Stomach (tissue), 8 donors: ENCODE measurements at regions not wholly inside any gene's neighbourhood (a gene's known extent, or its start where the extent isn't known, plus 50 kb on each side); places are given as distances from the start of the nearest gene placed in this dataset.

Source experiments
- DNase-seq, 2 donors: peaks; one replicate each; pipeline versions ENCODE4 v3.0.0 to v3.0.0-alpha.2; 2013 to 2019
- H3K27ac ChIP-seq, 5 donors: fragments of 200-600 bp in 4 of 5; sonication (generic) in 4 of 5; one replicate each; pipeline ENCODE4 v1.5.1; 2013 to 2019; ENCODE audit warnings: mild to moderate bottlenecking in 1 of 5, moderate library complexity in 1 of 5
- H3K27me3 ChIP-seq, 3 donors: fragments of 200-600 bp; sonication (generic); one replicate each; pipeline ENCODE4 v1.5.1; 2017 to 2019; ENCODE audit warnings: mixed run types in 1 of 3
- H3K36me3 ChIP-seq, 4 donors: fragments of 200-600 bp; sonication (generic); 1 replicate in 3 of 4; 2 replicates in 1 of 4; pipeline ENCODE4 v1.5.1; 2016 to 2019
- H3K4me1 ChIP-seq, 4 donors: fragments of 200-600 bp; sonication (generic); one replicate each; pipeline ENCODE4 v1.5.1; 2016 to 2019
- H3K4me3 ChIP-seq, 4 donors: fragments of 200-600 bp; sonication (generic) in 3 of 4; one replicate each; pipeline ENCODE4 v1.5.1; 2016 to 2019; ENCODE audit warnings: mild to moderate bottlenecking in 1 of 4
- H3K9me3 ChIP-seq, 4 donors: fragments of 200-600 bp; sonication (generic); one replicate each; pipeline ENCODE4 v1.5.1; 2016 to 2019
- CTCF ChIP-seq, 7 experiments: fragments of 450-650 bp in 4 of 7; fragments of 200-600 bp in 3 of 7; sonication (generic) in 3 of 7; IDR thresholded peaks; one replicate each; pipeline ENCODE4 v1.5.1; 2016 to 2019; ENCODE audit warnings: antibody characterized with exemption in 7 of 7, control low read depth in 2 of 7, mild to moderate bottlenecking in 1 of 7
- EP300 ChIP-seq: sonication (generic); formaldehyde crosslinking; IDR thresholded peaks from one replicate; pipeline ENCODE4 v1.6.1; 2017; ENCODE audit warnings: antibody characterized with exemption
- POLR2A ChIP-seq, 4 donors: fragments of 450-650 bp; IDR thresholded peaks; one replicate each; pipeline ENCODE4 v1.6.1; 2016; ENCODE audit warnings: antibody characterized with exemption in 4 of 4, control low read depth in 2 of 4, mild to moderate bottlenecking in 1 of 4, moderate library complexity in 1 of 4
- POLR2AphosphoS5 ChIP-seq, 3 donors: sonication (generic); formaldehyde crosslinking; IDR thresholded peaks; one replicate each; pipeline ENCODE4 v1.6.1; 2016; ENCODE audit warnings: antibody characterized with exemption in 3 of 3
- WGBS, 5 donors: extraction: QIAGEN DNeasy Blood & Tissue Kit in 3 of 5; methylation state at CpG; one replicate each; pipeline versions ENCODE4 v1.1.5 to v1.1.7; 2013 to 2018; 5-methylcytosine and 5-hydroxymethylcytosine counted together
- intact Hi-C: fragments of 100-400 bp; cut with DNase I; formaldehyde crosslinking; loops from one replicate; pipeline ENCODE4 v1.15.1; 2023; ENCODE audit warnings: low total_unique reads
- donor health status: healthy with polysubstance abuse.
- donor health status: Bipolar disorder and iron deficiency.
- donor health status: healthy.

DNA sequence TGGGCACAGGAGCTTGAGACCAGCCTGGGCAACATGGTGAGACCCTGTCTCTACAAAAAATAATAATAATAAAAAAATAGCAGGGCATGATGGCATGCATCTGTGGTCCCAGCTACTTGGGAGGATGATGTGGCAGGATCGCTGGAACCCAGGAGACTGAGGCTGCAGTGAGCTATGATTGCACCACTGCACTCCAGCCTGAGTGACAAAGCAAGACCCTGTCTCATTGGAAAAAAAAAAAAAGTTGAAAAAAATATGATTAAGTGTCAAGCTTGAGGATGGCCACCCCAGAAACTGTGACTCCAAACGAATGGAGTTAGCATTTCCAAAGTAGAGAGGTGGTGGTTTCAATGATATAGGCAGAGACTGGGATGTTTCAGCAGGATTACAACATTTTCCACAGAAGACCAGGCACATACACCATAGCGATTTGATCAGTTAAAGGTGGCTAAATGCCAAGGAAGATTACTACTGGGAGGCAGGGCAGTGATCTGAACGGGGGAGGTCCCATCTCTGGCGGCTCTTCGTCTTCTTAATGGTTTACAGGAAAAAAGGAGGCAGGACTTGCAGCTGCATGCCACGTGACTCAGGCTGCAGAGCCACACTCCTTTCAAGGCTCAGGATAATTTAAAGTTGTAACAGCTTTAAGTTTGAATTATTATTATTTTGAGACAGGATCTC lies 250.6 kb upstream of the GALNT17 start:
- Histone ChIP-seq H3K4me1 (no peaks in the 10 kb centered on the region), H3K27me3 (no peaks in the 10 kb centered on the region), H3K36me3 (no peaks in the 10 kb centered on the region), H3K27ac (no peak overlapping the region), H3K9me3 (peaks cover 0 to 9% (median 4%) of the 10 kb centered on the region in 4 donors), H3K4me3 (no peak overlapping the region)
- WGBS, 5 donors, result 48 to 62% (median 54%) methylated on average over 7 of the region's 7 CpGs
- intact Hi-C loops, result no loop called here
- DNase-seq, result peak in 1 of 2 donors; percentile 59
- TF ChIP-seq POLR2AphosphoS5 (IDR thresholded peaks at IDR 0.05) (no peak), CTCF (IDR thresholded peaks at IDR 0.05) (no peak), POLR2A (IDR thresholded peaks at IDR 0.05) (no peak), EP300 (no peak)

DNA sequence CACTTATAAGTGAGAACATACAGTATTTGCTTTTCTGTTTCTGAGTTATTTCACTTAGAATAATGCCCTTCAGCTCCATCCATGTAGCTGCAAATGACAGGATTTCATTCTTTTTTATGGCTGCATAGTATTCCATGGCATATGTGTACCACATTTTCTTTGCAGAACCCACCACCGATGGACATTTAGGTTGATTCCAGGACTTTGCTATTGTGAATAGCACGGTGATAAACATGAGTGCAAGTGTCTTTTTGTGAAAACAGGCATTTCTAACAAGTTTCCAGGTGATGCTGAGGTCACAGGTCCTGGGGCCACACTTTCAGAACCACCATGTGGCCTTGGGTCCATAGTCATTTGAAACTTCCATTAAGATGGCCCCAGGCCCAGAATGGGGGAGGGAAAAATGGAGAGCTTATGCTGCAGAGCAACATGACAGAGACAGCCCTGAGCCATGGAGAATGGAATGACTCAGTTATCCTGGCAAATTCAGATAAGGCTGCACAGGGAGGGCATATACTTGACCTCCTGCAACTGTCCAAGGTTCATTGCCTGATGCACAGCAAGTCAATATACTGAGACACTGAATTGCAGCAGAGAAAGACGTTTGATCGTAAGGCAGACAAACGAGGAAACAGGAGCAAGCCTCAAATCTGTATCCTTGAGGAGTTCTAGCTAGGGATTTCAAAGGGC lies 248.0 kb upstream of the GALNT17 start:
- no peak overlapping the region for H3K27ac ChIP-seq
- H3K27me3 ChIP-seq, result no peaks in the 10 kb centered on the region
- no peaks in the 10 kb centered on the region for H3K4me1 ChIP-seq
- H3K9me3 ChIP-seq, result peaks cover 0 to 13% (median 4%) of the 10 kb centered on the region in 4 donors
- H3K36me3 ChIP-seq, result no peaks in the 10 kb centered on the region
- intact Hi-C loops, result no loop called here
- no peak overlapping the region for H3K4me3 ChIP-seq
- no peak for DNase-seq
- TF ChIP-seq POLR2A (IDR thresholded peaks at IDR 0.05) (no peak), POLR2AphosphoS5 (IDR thresholded peaks at IDR 0.05) (no peak), CTCF (IDR thresholded peaks at IDR 0.05) (no peak), EP300 (no peak)
- 68 to 78% (median 71%) methylated on average over 5 of the region's 5 CpGs for WGBS, 5 donors

DNA sequence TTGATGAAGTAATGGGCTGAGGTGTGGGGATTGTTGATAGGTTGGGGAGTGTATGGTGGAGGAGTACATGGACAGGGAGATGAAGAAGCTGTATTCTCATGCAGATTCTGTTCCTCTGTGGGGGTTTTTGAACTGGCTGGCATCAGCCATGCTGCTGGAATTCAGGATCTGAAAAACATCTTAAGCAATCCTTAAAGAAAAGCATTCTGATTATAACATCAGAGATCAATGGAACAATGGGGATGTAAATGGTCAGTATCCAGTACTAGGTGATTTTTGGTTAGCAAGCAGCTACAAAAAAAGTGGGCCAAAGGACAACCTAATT lies 247.5 kb upstream of the GALNT17 start:
- TF ChIP-seq CTCF (IDR thresholded peaks at IDR 0.05) (no peak), EP300 (no peak), POLR2AphosphoS5 (IDR thresholded peaks at IDR 0.05) (no peak), POLR2A (IDR thresholded peaks at IDR 0.05) (no peak)
- Histone ChIP-seq H3K27me3 (no peaks in the 10 kb centered on the region), H3K27ac (no peak overlapping the region), H3K4me1 (no peaks in the 10 kb centered on the region), H3K36me3 (no peaks in the 10 kb centered on the region), H3K4me3 (no peak overlapping the region), H3K9me3 (peaks cover 0 to 18% (median 7%) of the 10 kb centered on the region in 4 donors)
- DNase-seq, result no peak
- intact Hi-C loops, result no loop called here

GRCh38 chr7:70884809-70885208 lies 247.1 kb upstream of the GALNT17 start:
- WGBS, 5 donors, result 68 to 76% (median 69%) methylated on average over 3 of the region's 3 CpGs
- no peak for TF ChIP-seq EP300
- TF ChIP-seq POLR2A (IDR thresholded peaks at IDR 0.05), result no peak
- TF ChIP-seq CTCF (IDR thresholded peaks at IDR 0.05), result no peak
- no peak for TF ChIP-seq POLR2AphosphoS5 (IDR thresholded peaks at IDR 0.05)
- Histone ChIP-seq H3K36me3 (no peaks in the 10 kb centered on the region), H3K4me1 (no peaks in the 10 kb centered on the region), H3K4me3 (no peak overlapping the region), H3K27me3 (no peaks in the 10 kb centered on the region), H3K27ac (no peak overlapping the region), H3K9me3 (peaks cover 0 to 20% (median 8%) of the 10 kb centered on the region in 4 donors)
- intact Hi-C loops, result no loop called here
- no peak for DNase-seq
